Thymus (tissue), 11 donors: ENCODE measurements at regions not wholly inside any gene's neighbourhood (a gene's known extent, or its start where the extent isn't known, plus 50 kb on each side); places are given as distances from the start of the nearest gene placed in this dataset.

Source experiments
- DNase-seq, 9 donors: peaks; one replicate each; pipeline ENCODE4 v3.0.0-alpha.2; 2013; ENCODE audit warnings: low spot score in 9 of 9, low read depth in 6 of 9, missing footprints in 1 of 9
- H3K27ac ChIP-seq, 2 donors: one replicate each; pipeline ENCODE4 v1.5.1; 2013; ENCODE audit warnings: control low read depth in 1 of 2, low read depth in 1 of 2, low read length in 1 of 2, mild to moderate bottlenecking in 1 of 2, moderate library complexity in 1 of 2
- H3K27me3 ChIP-seq, 2 donors: one replicate each; pipeline ENCODE4 v1.5.1; 2013; ENCODE audit warnings: low read length in 1 of 2; ENCODE audit not compliant: control insufficient read depth in 2 of 2, insufficient read depth in 1 of 2
- H3K36me3 ChIP-seq, 2 donors: one replicate each; pipeline ENCODE4 v1.5.1; 2013; ENCODE audit warnings: low read length in 1 of 2, mild to moderate bottlenecking in 1 of 2, moderate library complexity in 1 of 2; ENCODE audit not compliant: control insufficient read depth in 2 of 2, insufficient read depth in 2 of 2
- H3K4me1 ChIP-seq, 2 donors: one replicate each; pipeline ENCODE4 v1.5.1; 2013; ENCODE audit warnings: low read length in 2 of 2; ENCODE audit not compliant: control insufficient read depth in 2 of 2, insufficient read depth in 2 of 2
- H3K4me3 ChIP-seq, 2 donors: one replicate each; pipeline ENCODE4 v1.5.1; 2013; ENCODE audit warnings: low read length in 2 of 2, control low read depth in 1 of 2, mild to moderate bottlenecking in 1 of 2
- H3K9me3 ChIP-seq, 2 donors: one replicate each; pipeline ENCODE4 v1.5.1; 2013; ENCODE audit warnings: low read length in 1 of 2, mild to moderate bottlenecking in 1 of 2; ENCODE audit not compliant: control insufficient read depth in 2 of 2, insufficient read depth in 1 of 2
- WGBS: extraction: QIAGEN DNeasy Blood & Tissue Kit; methylation state at CpG from one replicate; pipeline ENCODE4 v1.1.7; 2013; 5-methylcytosine and 5-hydroxymethylcytosine counted together
- donor health status: healthy.

- Histone ChIP-seq H3K9me3 (no peaks in the 10 kb centered on the region), H3K27ac (no peak overlapping the region), H3K27me3 (no peaks in the 10 kb centered on the region), H3K36me3 (no peaks in the 10 kb centered on the region), H3K4me3 (no peak overlapping the region), H3K4me1 (no peaks in the 10 kb centered on the region)
- DNase-seq = no peak
- 92% methylated on average over 18 of the region's 18 CpGs for WGBS
Measured at GRCh38 chr19:31515931-31516330, 166.7 kb upstream of the TSHZ3 start.

- WGBS = 81% methylated on average over 9 of the region's 9 CpGs
- Histone ChIP-seq H3K27ac (no peak overlapping the region), H3K27me3 (no peaks in the 10 kb centered on the region), H3K4me1 (no peaks in the 10 kb centered on the region), H3K9me3 (no peaks in the 10 kb centered on the region), H3K4me3 (no peak overlapping the region), H3K36me3 (no peaks in the 10 kb centered on the region)
- no peak for DNase-seq
Measured at GRCh38 chr19:31516756-31517155, 167.5 kb upstream of the TSHZ3 start.

- Histone ChIP-seq H3K27ac (no peak overlapping the region), H3K4me1 (no peaks in the 10 kb centered on the region), H3K9me3 (no peaks in the 10 kb centered on the region), H3K27me3 (no peaks in the 10 kb centered on the region), H3K4me3 (no peak overlapping the region), H3K36me3 (no peaks in the 10 kb centered on the region)
- WGBS = 91% methylated on average over 33 of the region's 33 CpGs
- no peak for DNase-seq
Measured at GRCh38 chr19:31517224-31518180, 168.3 kb upstream of the TSHZ3 start.

- WGBS = 84% methylated on average over 13 of the region's 13 CpGs
- H3K27ac ChIP-seq = no peak overlapping the region
- no peak overlapping the region for H3K4me3 ChIP-seq
- no peaks in the 10 kb centered on the region for H3K27me3 ChIP-seq
- no peaks in the 10 kb centered on the region for H3K4me1 ChIP-seq
- no peak for DNase-seq
- H3K36me3 ChIP-seq = no peaks in the 10 kb centered on the region
- H3K9me3 ChIP-seq = no peaks in the 10 kb centered on the region
Measured at GRCh38 chr19:31518216-31519020, 169.2 kb upstream of the TSHZ3 start.

GRCh38 chr19:31519256-31519655 is 170.0 kb upstream of the TSHZ3 start:
- 72% methylated on average over 3 of the region's 3 CpGs for WGBS
- Histone ChIP-seq H3K4me1 (no peaks in the 10 kb centered on the region), H3K4me3 (no peak overlapping the region), H3K27me3 (no peaks in the 10 kb centered on the region), H3K9me3 (no peaks in the 10 kb centered on the region), H3K27ac (no peak overlapping the region), H3K36me3 (no peaks in the 10 kb centered on the region)
- no peak for DNase-seq

GRCh38 chr19:31519908-31520307 is 170.7 kb upstream of the TSHZ3 start:
- DNase-seq = no peak
- H3K4me3 ChIP-seq = no peak overlapping the region
- H3K4me1 ChIP-seq = no peaks in the 10 kb centered on the region
- H3K27ac ChIP-seq = no peak overlapping the region
- no peaks in the 10 kb centered on the region for H3K27me3 ChIP-seq
- H3K36me3 ChIP-seq = no peaks in the 10 kb centered on the region
- H3K9me3 ChIP-seq = no peaks in the 10 kb centered on the region
- 100% methylated on average over 1 of the region's 1 CpG for WGBS

- Histone ChIP-seq H3K4me3 (no peak overlapping the region), H3K27me3 (no peaks in the 10 kb centered on the region), H3K27ac (no peak overlapping the region), H3K36me3 (no peaks in the 10 kb centered on the region), H3K4me1 (no peaks in the 10 kb centered on the region), H3K9me3 (no peaks in the 10 kb centered on the region)
- DNase-seq = no peak
Measured at GRCh38 chr19:31520633-31521032, 171.4 kb upstream of the TSHZ3 start.

- Histone ChIP-seq H3K36me3 (no peaks in the 10 kb centered on the region), H3K27me3 (no peaks in the 10 kb centered on the region), H3K27ac (no peak overlapping the region), H3K4me1 (no peaks in the 10 kb centered on the region), H3K4me3 (no peak overlapping the region), H3K9me3 (no peaks in the 10 kb centered on the region)
- 93% methylated on average over 4 of the region's 4 CpGs for WGBS
- DNase-seq = no peak
Measured at GRCh38 chr19:31525610-31526147, 176.4 kb upstream of the TSHZ3 start.

- Histone ChIP-seq H3K27me3 (no peaks in the 10 kb centered on the region), H3K27ac (no peak overlapping the region), H3K9me3 (no peaks in the 10 kb centered on the region), H3K4me3 (no peak overlapping the region), H3K4me1 (no peaks in the 10 kb centered on the region), H3K36me3 (no peaks in the 10 kb centered on the region)
- DNase-seq = no peak
Measured at GRCh38 chr19:31527443-31527842, 178.2 kb upstream of the TSHZ3 start.
